ENCODE measurements at regions not wholly inside any gene's neighbourhood (a gene's known extent, or its start where the extent isn't known, plus 50 kb on each side); places are given as distances from the start of the nearest gene placed in this dataset.

DNA sequence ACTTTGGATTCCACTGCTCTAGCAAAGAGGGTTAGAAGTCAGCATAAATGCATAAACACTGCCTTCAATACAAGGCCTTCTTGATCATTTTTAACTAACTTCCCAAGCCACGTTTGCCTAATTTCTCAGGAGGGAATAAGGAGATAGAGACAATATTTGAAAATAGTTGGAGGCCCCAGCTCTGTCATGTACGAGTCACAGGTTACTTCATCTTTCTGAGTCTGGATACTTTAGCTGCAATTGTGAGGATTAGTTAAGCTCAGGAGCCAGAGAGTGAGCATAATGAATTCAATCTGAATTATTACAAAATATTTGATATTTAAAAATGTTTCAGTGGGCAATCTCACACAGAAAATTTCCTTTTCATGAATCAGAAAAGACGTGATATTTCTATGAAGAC lies 298.9 kb downstream of the SHOX2 start:
- no peak for TF ChIP-seq POLR2A (IDR thresholded peaks at IDR 0.05)
- TF ChIP-seq, protein P1, sequence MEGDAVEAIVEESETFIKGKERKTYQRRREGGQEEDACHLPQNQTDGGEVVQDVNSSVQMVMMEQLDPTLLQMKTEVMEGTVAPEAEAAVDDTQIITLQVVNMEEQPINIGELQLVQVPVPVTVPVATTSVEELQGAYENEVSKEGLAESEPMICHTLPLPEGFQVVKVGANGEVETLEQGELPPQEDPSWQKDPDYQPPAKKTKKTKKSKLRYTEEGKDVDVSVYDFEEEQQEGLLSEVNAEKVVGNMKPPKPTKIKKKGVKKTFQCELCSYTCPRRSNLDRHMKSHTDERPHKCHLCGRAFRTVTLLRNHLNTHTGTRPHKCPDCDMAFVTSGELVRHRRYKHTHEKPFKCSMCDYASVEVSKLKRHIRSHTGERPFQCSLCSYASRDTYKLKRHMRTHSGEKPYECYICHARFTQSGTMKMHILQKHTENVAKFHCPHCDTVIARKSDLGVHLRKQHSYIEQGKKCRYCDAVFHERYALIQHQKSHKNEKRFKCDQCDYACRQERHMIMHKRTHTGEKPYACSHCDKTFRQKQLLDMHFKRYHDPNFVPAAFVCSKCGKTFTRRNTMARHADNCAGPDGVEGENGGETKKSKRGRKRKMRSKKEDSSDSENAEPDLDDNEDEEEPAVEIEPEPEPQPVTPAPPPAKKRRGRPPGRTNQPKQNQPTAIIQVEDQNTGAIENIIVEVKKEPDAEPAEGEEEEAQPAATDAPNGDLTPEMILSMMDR (IDR thresholded peaks at IDR 0.05), result no peak
